GM12873 (cell line): ENCODE measurements at regions not wholly inside any gene's neighbourhood (a gene's known extent, or its start where the extent isn't known, plus 50 kb on each side); places are given as distances from the start of the nearest gene placed in this dataset.

Source experiments
- TF ChIP-seq, protein P1 (sequence below): IDR thresholded peaks from 2 replicates; pipeline ENCODE4 v1.5.1; 2012; ENCODE audit warnings: low read depth, mild to moderate bottlenecking, moderate library complexity, low read length, control low read depth; ENCODE audit not compliant: insufficient read depth; ENCODE audit errors: missing control alignments

DNA sequence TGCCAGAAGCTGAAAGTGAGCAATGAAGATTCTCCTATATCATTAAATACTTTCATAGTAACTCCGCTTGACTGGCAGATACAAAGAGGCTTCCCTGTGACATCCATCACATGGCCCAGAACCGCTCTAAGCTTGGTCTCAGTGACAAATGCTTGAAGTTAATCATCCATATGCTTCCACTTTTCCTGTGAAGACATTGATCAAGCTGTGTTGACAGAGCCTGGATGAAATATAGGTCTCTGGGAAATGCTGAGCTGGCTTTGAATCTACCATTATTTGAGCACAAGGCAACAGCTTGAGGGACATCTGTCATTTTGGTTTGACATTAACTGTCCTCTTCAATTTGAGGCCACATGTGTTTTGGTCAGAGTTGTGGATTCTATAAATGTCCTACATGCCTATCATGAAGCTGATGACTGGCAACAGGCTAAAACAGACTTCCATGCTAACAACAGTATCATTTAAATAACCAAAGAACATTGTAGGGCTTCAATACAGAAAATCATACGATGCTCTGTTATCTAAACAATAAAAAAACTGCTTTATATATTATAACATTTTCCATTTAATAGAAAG lies 402.2 kb upstream of the IRAK1BP1 start:
- TF ChIP-seq, protein P1, sequence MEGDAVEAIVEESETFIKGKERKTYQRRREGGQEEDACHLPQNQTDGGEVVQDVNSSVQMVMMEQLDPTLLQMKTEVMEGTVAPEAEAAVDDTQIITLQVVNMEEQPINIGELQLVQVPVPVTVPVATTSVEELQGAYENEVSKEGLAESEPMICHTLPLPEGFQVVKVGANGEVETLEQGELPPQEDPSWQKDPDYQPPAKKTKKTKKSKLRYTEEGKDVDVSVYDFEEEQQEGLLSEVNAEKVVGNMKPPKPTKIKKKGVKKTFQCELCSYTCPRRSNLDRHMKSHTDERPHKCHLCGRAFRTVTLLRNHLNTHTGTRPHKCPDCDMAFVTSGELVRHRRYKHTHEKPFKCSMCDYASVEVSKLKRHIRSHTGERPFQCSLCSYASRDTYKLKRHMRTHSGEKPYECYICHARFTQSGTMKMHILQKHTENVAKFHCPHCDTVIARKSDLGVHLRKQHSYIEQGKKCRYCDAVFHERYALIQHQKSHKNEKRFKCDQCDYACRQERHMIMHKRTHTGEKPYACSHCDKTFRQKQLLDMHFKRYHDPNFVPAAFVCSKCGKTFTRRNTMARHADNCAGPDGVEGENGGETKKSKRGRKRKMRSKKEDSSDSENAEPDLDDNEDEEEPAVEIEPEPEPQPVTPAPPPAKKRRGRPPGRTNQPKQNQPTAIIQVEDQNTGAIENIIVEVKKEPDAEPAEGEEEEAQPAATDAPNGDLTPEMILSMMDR, result no peak

DNA sequence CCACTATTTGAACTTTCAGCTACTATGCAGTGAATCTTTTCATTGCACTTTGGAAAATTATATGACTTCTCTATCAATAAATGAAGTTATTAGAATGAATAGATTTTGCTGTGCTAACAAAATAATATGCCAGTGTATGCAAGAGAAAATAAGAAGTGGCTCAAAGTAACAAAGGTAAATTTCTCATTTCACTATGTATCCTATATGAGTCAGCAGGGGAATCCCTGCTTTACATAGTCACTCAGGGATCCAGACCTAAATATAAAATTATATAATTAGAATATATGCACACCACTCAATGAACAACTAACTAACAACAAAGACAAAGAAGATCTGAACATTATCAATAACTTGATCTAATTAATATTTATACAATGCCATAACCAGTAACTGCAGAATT lies 390.8 kb upstream of the IRAK1BP1 start:
- TF ChIP-seq, protein P1, result no peak

DNA sequence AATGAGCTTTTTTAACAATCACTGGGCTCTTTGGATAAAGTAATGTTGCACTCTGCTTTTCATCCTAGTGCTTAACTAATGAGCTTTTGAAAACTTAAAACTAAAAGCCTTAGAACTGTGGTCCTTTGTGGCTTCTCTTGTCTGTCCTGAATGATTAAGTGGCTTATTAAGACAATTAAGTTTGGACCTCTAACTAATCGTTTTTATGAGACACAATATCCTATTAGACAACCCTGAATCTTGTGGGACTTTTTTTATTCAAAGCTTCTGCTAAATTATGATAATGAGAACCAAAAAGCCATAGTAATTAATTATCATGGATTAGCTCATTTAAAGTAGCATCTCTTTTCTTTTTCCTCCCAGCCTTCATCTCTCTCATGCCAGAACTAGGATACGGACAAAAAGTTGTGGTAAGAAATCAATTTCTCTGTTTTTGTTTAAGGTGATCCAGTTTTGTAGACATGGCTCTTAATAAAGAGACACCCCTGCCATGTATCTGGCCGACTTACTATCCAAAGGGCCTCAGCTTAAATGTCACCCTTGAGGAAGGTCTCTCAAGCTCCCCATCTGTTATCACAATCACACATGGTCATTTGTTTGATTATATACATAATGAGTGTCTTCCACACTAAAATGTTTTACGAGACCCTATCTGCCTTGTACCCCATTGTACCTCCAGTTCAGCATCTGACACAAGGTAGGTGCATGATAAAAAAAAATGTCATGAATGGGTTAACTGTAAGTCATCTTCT lies 384.4 kb upstream of the IRAK1BP1 start:
- TF ChIP-seq, protein P1, result no peak

DNA sequence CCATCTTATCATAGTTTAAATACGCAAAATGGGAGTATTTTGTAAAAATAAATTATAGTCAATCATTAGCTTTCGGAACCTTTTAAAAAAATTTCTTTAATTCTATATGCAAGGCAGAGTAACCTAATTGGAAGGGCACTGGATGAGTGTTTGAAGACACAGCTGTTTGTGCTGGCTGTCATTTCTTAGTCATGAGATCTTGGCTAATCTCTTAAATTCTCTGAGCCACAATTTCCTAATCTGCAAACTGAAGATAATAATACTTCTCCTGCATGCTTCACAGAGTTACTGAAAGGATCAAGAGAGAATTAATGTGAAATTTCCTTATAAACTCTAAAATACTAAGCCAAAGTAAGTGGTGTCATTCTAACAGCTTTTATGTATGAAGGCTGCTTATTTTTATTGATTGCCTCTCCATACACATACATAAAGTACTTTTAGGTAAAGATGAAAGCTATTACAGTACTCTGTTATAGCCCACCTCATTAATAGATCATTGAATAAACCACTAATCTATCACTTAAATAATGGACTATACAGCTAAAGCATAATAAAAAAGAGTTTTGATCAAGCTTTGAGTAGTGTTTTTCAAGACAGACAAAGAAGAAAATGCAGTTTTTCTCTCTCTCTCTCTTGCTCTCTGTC lies 383.7 kb upstream of the IRAK1BP1 start:
- TF ChIP-seq, protein P1, result no peak

DNA sequence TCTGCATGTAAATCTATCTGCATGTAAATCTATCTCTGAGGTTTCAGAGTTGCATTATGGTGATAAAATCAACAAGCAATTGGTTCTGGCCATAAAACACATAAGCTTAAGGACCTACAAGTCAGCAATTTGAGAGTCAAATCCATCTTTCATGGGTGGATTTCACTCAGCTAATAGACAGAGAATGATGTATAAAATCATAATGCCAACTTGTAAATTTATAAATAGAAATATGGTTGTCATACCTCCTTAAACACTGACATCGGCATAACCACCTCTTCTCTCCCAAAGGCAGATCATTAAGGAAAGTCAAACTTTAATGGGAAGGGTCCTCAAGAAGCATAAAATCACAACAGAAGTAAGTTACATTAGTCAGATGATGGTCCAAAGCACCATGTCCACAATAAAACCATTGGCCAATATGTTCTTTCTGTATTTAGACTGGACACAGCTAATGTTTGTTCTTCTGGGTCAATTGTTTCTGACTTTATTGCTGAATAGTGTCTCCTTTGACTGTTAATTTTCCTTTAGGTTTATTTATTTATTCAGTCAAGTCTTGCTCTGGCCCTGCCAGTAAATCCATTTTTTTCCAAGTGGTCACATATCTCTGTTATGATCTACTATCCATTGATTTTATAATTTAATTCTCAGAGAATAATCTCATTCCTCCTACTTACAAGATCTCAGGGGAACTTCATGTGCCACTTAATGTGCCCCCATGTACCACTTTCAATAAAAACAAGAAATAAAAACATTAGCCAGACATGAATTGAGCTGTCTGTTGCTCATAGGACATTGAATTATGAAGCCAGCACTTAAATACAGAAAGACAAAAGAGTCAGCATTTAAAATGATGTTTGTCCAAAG lies 382.9 kb upstream of the IRAK1BP1 start:
- TF ChIP-seq, protein P1, result no peak

DNA sequence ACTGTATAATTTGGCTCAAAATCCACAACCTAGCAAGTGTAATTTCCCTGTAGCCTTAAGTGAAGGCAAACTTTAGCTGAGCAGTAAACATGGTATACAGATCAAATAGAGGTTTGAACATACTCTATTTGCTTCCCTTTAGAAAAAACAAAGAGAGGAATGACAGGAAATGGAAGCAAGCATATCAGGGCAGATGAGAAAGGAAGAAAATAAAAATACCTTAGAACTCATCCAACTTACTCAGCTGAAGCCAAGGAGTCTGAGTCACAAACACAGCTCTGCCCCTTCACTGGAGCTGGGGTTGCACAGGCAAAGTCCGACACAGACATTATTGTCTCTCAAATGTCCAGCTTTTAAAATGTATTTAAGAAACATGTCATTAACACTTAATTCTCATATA lies 379.9 kb upstream of the IRAK1BP1 start:
- TF ChIP-seq, protein P1, result no peak
